Forelimb muscle (tissue), 1 donor: ENCODE measurements at regions not wholly inside any gene's neighbourhood (a gene's known extent, or its start where the extent isn't known, plus 50 kb on each side); places are given as distances from the start of the nearest gene placed in this dataset.
A peak's percentile ranks its signal among the peaks of the same experiment; 100 is the strongest.

Source experiments
- DNase-seq: peaks from one replicate; pipeline ENCODE4 v3.0.0-alpha.2; 2013; ENCODE audit warnings: low read depth

- peak; percentile 6 for DNase-seq
Observed at GRCh38 chr10:77710759-77711682, 73.4 kb upstream of the KCNMA1 start.

DNA sequence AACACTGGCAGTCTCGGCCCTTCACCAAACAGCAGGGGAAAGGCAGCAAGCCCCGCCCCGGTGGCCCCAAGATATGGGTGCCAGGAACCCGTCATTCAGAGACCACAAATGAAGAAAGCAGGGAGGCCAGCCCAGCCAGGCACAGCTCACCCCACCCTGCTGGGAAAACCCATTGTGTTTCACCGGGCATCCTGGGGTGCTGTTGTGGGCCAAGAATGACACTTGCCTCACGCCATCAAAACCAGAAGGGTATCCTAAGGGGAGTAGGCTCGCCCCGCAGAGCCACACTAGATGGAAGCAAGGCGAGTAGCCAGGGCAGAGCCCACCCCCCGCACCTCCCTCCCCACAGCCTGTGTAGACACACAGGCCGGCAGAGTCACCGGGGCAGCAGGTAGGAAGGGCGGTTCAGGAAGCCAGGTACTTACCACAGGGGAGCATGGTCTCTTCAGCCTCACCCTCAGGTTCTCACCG lies 72.5 kb upstream of the KCNMA1 start:
- no peak for DNase-seq

GRCh38 chr10:77707570-77707969 lies 70.0 kb upstream of the KCNMA1 start:
- DNase-seq, result no peak

DNA sequence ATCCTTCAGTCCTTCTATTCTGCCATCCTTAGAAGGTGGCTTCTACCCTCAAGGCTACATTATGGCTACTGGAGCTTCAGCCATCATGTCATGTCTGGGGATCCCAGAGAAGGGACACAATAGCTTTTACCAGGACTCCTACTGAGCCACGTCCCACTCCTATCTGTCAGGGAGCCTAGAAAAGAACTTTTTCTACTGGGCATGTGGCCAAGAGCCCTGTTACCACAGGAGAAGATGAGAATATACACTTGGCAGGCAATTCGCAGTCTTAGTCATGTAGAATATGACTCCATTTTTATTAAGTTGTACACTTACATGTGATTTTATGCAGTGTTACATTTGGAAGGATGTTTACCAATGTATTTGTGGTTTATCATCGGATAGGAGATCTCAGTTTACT lies 64.6 kb upstream of the KCNMA1 start:
- DNase-seq, result no peak

GRCh38 chr10:77700086-77700485 lies 62.5 kb upstream of the KCNMA1 start:
- DNase-seq, result no peak

DNA sequence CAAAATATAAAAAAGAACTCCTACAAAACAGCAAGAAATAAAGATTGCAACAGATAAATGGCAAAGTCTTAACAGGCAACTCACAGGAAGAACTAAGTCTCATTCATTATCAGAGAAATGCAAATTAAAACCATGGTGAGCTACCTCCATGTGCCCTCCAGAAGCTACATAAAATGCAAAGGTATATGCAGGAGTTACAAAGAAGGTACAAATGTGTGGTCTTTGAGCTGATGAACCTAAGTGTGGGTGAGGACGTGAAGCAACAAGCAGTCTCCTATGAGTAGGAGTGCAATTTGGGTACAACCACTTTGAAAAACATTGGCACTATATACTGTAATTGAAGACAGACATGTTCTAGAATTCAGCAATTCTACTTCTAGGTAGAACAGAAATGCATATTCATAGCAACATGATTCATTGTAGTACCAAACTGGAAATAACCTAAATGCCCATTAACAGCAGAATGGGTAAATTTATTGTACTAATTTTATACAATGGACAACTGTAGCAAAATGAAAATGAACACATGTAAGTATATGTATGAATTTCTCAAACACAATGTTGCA lies 61.6 kb upstream of the KCNMA1 start:
- no peak for DNase-seq

- no peak for DNase-seq
Observed at GRCh38 chr10:77698267-77698931, 60.8 kb upstream of the KCNMA1 start.

- DNase-seq, result no peak
Observed at GRCh38 chr10:77696584-77696983, 59.0 kb upstream of the KCNMA1 start.

- no peak for DNase-seq
Observed at GRCh38 chr10:77695186-77695585, 57.6 kb upstream of the KCNMA1 start.

- DNase-seq, result no peak
Observed at GRCh38 chr10:77692782-77693181, 55.2 kb upstream of the KCNMA1 start.

GRCh38 chr10:77689339-77689738 lies 51.7 kb upstream of the KCNMA1 start:
- DNase-seq, result no peak

DNA sequence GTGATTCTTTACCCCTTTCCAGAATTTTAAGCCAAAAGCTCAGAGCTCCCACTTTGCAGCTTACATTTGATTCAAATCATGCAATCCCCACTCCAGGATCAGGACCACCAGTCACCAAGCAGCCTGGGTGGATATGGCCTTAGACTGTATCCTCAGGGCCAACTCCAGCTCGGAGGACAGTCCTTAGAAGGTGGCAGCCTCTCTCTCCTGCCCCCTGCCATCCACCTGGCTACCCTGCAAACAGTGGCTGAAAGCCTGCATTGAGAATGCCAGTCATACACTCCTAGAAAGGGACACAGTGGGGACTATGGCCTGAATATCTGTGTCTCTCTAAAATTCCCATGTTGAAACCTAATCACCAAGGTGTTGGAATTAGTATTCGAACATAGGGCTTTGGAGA lies 50.0 kb upstream of the KCNMA1 start:
- DNase-seq, result no peak
